ENCODE measurements at regions not wholly inside any gene's neighbourhood (a gene's known extent, or its start where the extent isn't known, plus 50 kb on each side); places are given as distances from the start of the nearest gene placed in this dataset.

- DNase-seq: no peak
Measured at GRCh38 chr18:78305789-78306188, 673.8 kb upstream of the SALL3 start.

- DNase-seq: no peak
Measured at GRCh38 chr18:78309307-78309706, 670.3 kb upstream of the SALL3 start.

- no peak for DNase-seq
Measured at GRCh38 chr18:78309924-78310323, 669.7 kb upstream of the SALL3 start.

- no peak for DNase-seq
Measured at GRCh38 chr18:78319264-78319663, 660.4 kb upstream of the SALL3 start.

- no peak for DNase-seq
Measured at GRCh38 chr18:78319961-78320360, 659.7 kb upstream of the SALL3 start.

GRCh38 chr18:78321402-78321801 is 658.2 kb upstream of the SALL3 start:
- DNase-seq: no peak

GRCh38 chr18:78323453-78324197 is 656.0 kb upstream of the SALL3 start:
- DNase-seq: no peak

- DNase-seq: no peak
Measured at GRCh38 chr18:78327643-78328042, 652.0 kb upstream of the SALL3 start.

- no peak for DNase-seq
Measured at GRCh38 chr18:78330766-78331165, 648.9 kb upstream of the SALL3 start.

- no peak for DNase-seq
Measured at GRCh38 chr18:78352910-78353309, 626.7 kb upstream of the SALL3 start.

- no peak for DNase-seq
Measured at GRCh38 chr18:78362198-78362597, 617.4 kb upstream of the SALL3 start.

GRCh38 chr18:78363556-78364387 is 615.8 kb upstream of the SALL3 start:
- DNase-seq: no peak

GRCh38 chr18:78364388-78364960 is 615.1 kb upstream of the SALL3 start:
- DNase-seq: no peak

- no peak for DNase-seq
Measured at GRCh38 chr18:78367996-78368395, 611.6 kb upstream of the SALL3 start.

GRCh38 chr18:78368726-78369125 is 610.9 kb upstream of the SALL3 start:
- DNase-seq: no peak

- no peak for DNase-seq
Measured at GRCh38 chr18:78376046-78376445, 603.6 kb upstream of the SALL3 start.

- no peak for DNase-seq
Measured at GRCh38 chr18:78378403-78378802, 601.2 kb upstream of the SALL3 start.

GRCh38 chr18:78378983-78379382 is 600.6 kb upstream of the SALL3 start:
- DNase-seq: no peak

GRCh38 chr18:78390348-78390951 is 589.2 kb upstream of the SALL3 start:
- no peak for DNase-seq

GRCh38 chr18:78390952-78391348 is 588.7 kb upstream of the SALL3 start:
- no peak for DNase-seq

- DNase-seq: no peak
Measured at GRCh38 chr18:78393086-78393862, 586.3 kb upstream of the SALL3 start.

- DNase-seq: no peak
Measured at GRCh38 chr18:78396077-78396476, 583.5 kb upstream of the SALL3 start.

- no peak for DNase-seq
Measured at GRCh38 chr18:78396756-78397155, 582.9 kb upstream of the SALL3 start.
